GM12865 (cell line): ENCODE measurements at regions not wholly inside any gene's neighbourhood (a gene's known extent, or its start where the extent isn't known, plus 50 kb on each side); places are given as distances from the start of the nearest gene placed in this dataset.

Experiments
- DNase-seq: peaks from one replicate; pipeline ENCODE4 v3.0.0; 2010; ENCODE audit warnings: low read depth
- H3K4me3 ChIP-seq: 2 replicates; pipeline ENCODE4 v1.5.1; 2011; ENCODE audit warnings: mild to moderate bottlenecking, low read depth, low read length, control low read depth
- TF ChIP-seq, protein P1 (sequence below): IDR thresholded peaks from 2 replicates; pipeline ENCODE4 v1.5.1; 2011; ENCODE audit warnings: low read length, control low read depth, low read depth, inconsistent platforms; ENCODE audit not compliant: insufficient read depth; ENCODE audit errors: missing control alignments

GRCh38 chr1:222370913-222371675 lies 176.8 kb downstream of the HHIPL2 start:
- TF ChIP-seq, protein P1, sequence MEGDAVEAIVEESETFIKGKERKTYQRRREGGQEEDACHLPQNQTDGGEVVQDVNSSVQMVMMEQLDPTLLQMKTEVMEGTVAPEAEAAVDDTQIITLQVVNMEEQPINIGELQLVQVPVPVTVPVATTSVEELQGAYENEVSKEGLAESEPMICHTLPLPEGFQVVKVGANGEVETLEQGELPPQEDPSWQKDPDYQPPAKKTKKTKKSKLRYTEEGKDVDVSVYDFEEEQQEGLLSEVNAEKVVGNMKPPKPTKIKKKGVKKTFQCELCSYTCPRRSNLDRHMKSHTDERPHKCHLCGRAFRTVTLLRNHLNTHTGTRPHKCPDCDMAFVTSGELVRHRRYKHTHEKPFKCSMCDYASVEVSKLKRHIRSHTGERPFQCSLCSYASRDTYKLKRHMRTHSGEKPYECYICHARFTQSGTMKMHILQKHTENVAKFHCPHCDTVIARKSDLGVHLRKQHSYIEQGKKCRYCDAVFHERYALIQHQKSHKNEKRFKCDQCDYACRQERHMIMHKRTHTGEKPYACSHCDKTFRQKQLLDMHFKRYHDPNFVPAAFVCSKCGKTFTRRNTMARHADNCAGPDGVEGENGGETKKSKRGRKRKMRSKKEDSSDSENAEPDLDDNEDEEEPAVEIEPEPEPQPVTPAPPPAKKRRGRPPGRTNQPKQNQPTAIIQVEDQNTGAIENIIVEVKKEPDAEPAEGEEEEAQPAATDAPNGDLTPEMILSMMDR = no peak
- no peak overlapping the region for H3K4me3 ChIP-seq
- DNase-seq = no peak

- no peak for DNase-seq
- TF ChIP-seq, protein P1 = no peak
- no peak overlapping the region for H3K4me3 ChIP-seq
Observed at GRCh38 chr1:222370081-222370912, 177.6 kb downstream of the HHIPL2 start.

- TF ChIP-seq, protein P1 = no peak
- DNase-seq = no peak
- H3K4me3 ChIP-seq = no peak overlapping the region
Observed at GRCh38 chr1:222369148-222369547, 178.8 kb downstream of the HHIPL2 start.

DNA sequence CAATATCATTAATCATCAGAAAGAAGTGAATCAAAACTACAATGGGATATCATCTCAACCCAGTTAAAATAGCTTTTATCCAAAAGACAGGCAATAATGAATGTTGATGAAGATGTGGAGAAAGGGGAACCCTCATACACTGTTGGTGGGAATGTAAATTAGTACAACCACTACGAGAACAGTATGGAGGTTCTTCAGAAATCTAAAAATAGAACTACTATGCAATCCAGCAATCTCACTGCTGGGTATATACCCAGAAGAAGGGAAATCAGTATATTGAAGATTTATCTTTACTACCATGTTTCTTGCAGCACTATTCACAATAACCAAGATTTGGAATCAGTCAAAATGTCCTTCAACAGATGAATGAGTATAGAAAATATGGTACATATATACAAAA lies 189.8 kb downstream of the HHIPL2 start:
- no peak overlapping the region for H3K4me3 ChIP-seq
- no peak for DNase-seq
- TF ChIP-seq, protein P1 = no peak

DNA sequence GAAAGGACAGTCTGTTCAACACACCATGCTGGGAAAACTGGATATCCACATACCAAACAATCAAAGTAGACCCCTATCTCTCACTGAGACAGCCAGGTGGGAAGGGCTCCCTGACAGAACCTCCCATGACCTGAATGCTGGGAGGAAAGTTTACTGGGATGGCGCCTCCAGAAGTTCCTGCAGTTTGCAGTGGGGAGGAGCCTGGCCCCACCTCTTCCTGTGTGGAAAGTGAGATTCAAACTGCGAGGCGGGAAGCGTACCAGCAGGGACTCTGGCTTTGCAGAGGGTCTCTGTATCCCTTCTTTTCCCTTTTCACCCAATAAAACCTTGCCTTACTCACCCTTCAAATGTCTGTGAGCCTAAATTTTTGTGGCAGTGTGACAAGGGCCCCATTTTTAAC lies 190.7 kb downstream of the HHIPL2 start:
- DNase-seq = no peak
- H3K4me3 ChIP-seq = no peak overlapping the region
- TF ChIP-seq, protein P1 = no peak

DNA sequence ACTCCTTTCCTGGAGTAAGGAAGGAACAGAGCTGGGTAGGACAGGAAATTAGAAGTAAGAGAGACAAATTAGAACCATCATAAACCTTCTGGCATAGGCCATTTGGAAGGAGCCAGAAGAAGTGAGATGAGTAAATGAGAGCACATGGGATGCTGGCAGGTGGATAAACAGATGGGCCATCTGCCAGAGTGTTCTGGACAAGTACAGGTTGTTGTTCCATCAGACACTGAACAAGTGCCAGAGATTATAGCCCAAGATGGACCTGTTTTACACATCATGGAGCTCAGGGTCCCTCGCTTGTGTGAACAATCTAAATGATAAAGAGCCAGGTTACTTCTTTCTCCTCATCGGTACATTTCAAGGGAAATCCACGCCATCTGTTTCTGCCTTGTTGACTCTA lies 200.3 kb downstream of the HHIPL2 start:
- TF ChIP-seq, protein P1 = no peak
- H3K4me3 ChIP-seq = no peak overlapping the region
- no peak for DNase-seq
